Endodermal cell (in vitro differentiated cells): ENCODE measurements at regions not wholly inside any gene's neighbourhood (a gene's known extent, or its start where the extent isn't known, plus 50 kb on each side); places are given as distances from the start of the nearest gene placed in this dataset.

Experiments
- DNase-seq: peaks from one replicate; pipeline ENCODE4 v3.0.0-alpha.2; 2017
- H3K27ac ChIP-seq: 2 replicates; pipeline ENCODE4 v1.5.1; 2013; ENCODE audit warnings: mild to moderate bottlenecking, low read depth, low read length, moderate library complexity
- H3K27me3 ChIP-seq: 2 replicates; pipeline ENCODE4 v1.6.1; 2013; ENCODE audit warnings: mild to moderate bottlenecking, low read length, moderate library complexity; ENCODE audit not compliant: insufficient read depth, control insufficient read depth, poor library complexity, severe bottlenecking
- H3K36me3 ChIP-seq: 2 replicates; pipeline ENCODE4 v1.7.0; 2013; ENCODE audit warnings: mild to moderate bottlenecking, low read length, moderate library complexity; ENCODE audit not compliant: control insufficient read depth, insufficient read depth
- H3K4me1 ChIP-seq: one replicate; pipeline ENCODE4 v1.7.0; 2013; ENCODE audit warnings: low read length; ENCODE audit not compliant: control insufficient read depth, insufficient read depth
- H3K4me3 ChIP-seq: 2 replicates; pipeline ENCODE4 v1.5.1; 2013; ENCODE audit warnings: mild to moderate bottlenecking, low read length, moderate library complexity
- H3K9ac ChIP-seq: 2 replicates; pipeline ENCODE4 v1.6.1; 2013; ENCODE audit warnings: mild to moderate bottlenecking, low read length, moderate library complexity; ENCODE audit not compliant: poor library complexity, severe bottlenecking; ENCODE audit errors: extremely low read depth
- H3K9me3 ChIP-seq: 2 replicates; pipeline ENCODE4 v1.6.1; 2013; ENCODE audit warnings: mild to moderate bottlenecking, low read length, moderate library complexity; ENCODE audit not compliant: control insufficient read depth
- H3K27ac Mint-ChIP-seq: 2 replicates; pipeline ENCODE4 v1.8.0; 2020; ENCODE audit warnings: mixed read lengths
- H3K27me3 Mint-ChIP-seq: 2 replicates; pipeline ENCODE4 v1.8.0; 2021; ENCODE audit warnings: mild to moderate bottlenecking, mixed read lengths; ENCODE audit not compliant: insufficient read depth
- H3K36me3 Mint-ChIP-seq: 2 replicates; pipeline ENCODE4 v1.8.0; 2020; ENCODE audit warnings: low read depth, mixed read lengths
- H3K4me1 Mint-ChIP-seq: 2 replicates; pipeline ENCODE4 v1.8.0; 2020; ENCODE audit warnings: mixed read lengths
- H3K4me3 Mint-ChIP-seq: 2 replicates; pipeline ENCODE4 v1.8.0; 2020; ENCODE audit warnings: mild to moderate bottlenecking, moderate library complexity, mixed read lengths
- H3K9me3 Mint-ChIP-seq: 2 replicates; pipeline ENCODE4 v1.8.0; 2020; ENCODE audit warnings: mild to moderate bottlenecking, mixed read lengths
- CTCF ChIP-seq: fragments of 200-600 bp; sonication (generic); conservative IDR thresholded peaks from 2 replicates; pipeline ENCODE4 v1.5.0; 2021; ENCODE audit warnings: antibody characterized with exemption, mild to moderate bottlenecking
- WGBS, 2 experiments: methylation state at CpG; one replicate each; pipeline versions ENCODE4 v1.1.5 to v1.1.7; 2013; ENCODE audit warnings: missing lambda C conversion rate in 2 of 2, mixed read lengths in 1 of 2; ENCODE audit not compliant: insufficient coverage in 1 of 2, insufficient read length in 1 of 2; 5-methylcytosine and 5-hydroxymethylcytosine counted together

DNA sequence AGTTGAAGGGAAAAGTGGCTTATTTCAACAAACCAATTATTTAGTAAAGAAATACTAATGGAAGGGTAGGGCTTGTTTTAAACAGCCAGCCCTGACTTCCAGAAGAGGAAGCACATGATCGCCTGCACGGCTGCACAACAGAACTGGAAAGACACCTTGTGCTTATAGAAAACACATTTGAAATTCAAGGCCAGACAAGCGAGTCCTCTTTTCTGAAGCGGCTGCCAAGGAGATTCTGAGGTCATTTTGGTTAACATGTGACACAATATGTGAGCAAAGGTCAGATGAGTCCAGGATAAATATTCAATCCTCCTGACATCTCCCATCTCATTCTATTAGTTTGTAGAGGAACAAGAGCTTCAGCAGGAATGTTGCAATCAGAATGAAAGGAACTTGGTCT is 461.4 kb upstream of the ST8SIA4 start:
- Histone ChIP-seq H3K4me3 (no peak overlapping the region), H3K4me1 (no peaks in the 10 kb centered on the region), H3K36me3 (no peaks in the 10 kb centered on the region), H3K9ac (no peak overlapping the region), H3K9me3 (no peaks in the 10 kb centered on the region), H3K27ac (no peak overlapping the region), H3K27me3 (no peaks in the 10 kb centered on the region)
- DNase-seq: no peak
- H3K4me1 Mint-ChIP-seq: peaks cover 4% of the 10 kb centered on the region
- no peak overlapping the region for H3K27ac Mint-ChIP-seq
- no peaks in the 10 kb centered on the region for H3K27me3 Mint-ChIP-seq
- H3K9me3 Mint-ChIP-seq: no peaks in the 10 kb centered on the region
- H3K4me3 Mint-ChIP-seq: no peak overlapping the region
- 90 to 94% methylated on average over 4 of the region's 4 CpGs for WGBS, 2 experiments
- no peak for TF ChIP-seq CTCF
- no peaks in the 10 kb centered on the region for H3K36me3 Mint-ChIP-seq

DNA sequence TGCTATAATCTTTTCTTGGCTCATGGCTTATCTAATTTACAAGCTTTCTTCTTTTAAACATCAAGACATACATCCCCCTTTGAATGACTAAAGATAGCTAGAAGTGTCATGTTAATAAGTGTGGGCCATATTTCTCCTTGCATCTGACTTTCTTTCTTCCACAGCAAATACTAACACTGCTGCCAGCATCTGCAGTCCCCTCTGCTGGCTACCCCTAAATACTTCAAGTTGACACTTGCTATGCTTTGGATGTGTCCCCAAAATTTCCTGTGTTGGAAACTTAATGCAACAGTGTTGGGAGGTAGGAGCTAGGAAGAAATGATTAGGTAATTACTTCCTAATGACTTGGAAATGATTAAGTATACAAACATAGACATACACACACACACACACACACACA is 459.0 kb upstream of the ST8SIA4 start:
- Histone ChIP-seq H3K9me3 (no peaks in the 10 kb centered on the region), H3K4me3 (no peak overlapping the region), H3K4me1 (no peaks in the 10 kb centered on the region), H3K27me3 (no peaks in the 10 kb centered on the region), H3K9ac (no peak overlapping the region), H3K36me3 (no peaks in the 10 kb centered on the region), H3K27ac (no peak overlapping the region)
- H3K9me3 Mint-ChIP-seq: no peaks in the 10 kb centered on the region
- no peak overlapping the region for H3K4me3 Mint-ChIP-seq
- no peaks in the 10 kb centered on the region for H3K36me3 Mint-ChIP-seq
- H3K4me1 Mint-ChIP-seq: peaks cover 4% of the 10 kb centered on the region
- no peaks in the 10 kb centered on the region for H3K27me3 Mint-ChIP-seq
- DNase-seq: no peak
- peak; percentile 44 for TF ChIP-seq CTCF
- no peak overlapping the region for H3K27ac Mint-ChIP-seq

DNA sequence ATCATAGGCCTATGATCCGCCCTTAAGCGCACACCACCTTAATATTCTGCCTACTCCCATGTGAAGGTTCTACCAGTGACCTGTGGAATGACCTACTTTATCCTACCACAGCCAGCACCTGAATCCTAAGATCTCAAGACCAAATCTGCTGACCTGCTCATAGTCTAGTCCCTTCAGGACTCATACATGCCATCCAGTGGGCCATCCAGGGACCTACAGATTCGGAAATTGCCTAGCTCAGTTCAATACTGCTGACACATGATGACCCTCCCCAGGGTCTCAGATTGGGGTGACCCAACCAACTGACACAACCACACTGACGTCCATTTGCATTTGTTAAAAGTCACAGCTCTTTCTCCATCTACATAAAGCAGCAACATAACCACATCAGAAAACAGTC is 443.8 kb upstream of the ST8SIA4 start:
- no peaks in the 10 kb centered on the region for H3K27me3 Mint-ChIP-seq
- peak; percentile 67 for DNase-seq
- peaks cover 5% of the 10 kb centered on the region for H3K9me3 Mint-ChIP-seq
- no peak overlapping the region for H3K4me3 Mint-ChIP-seq
- no peaks in the 10 kb centered on the region for H3K36me3 Mint-ChIP-seq
- TF ChIP-seq CTCF: peak; percentile 67
- WGBS, 2 experiments: 89 to 94% methylated on average over 2 to 4 of the region's 4 CpGs
- H3K36me3 ChIP-seq: no peaks in the 10 kb centered on the region
- H3K9ac ChIP-seq: no peak overlapping the region
- no peak overlapping the region for H3K4me3 ChIP-seq
- no peak overlapping the region for H3K27ac ChIP-seq
- peak overlapping the region; percentile 2 for H3K27ac Mint-ChIP-seq
- H3K9me3 ChIP-seq: peaks cover 9% of the 10 kb centered on the region
- H3K27me3 ChIP-seq: no peaks in the 10 kb centered on the region
- peaks cover 28% of the 10 kb centered on the region for H3K4me1 Mint-ChIP-seq
- no peaks in the 10 kb centered on the region for H3K4me1 ChIP-seq
